GM12892 (cell line): ENCODE measurements at regions not wholly inside any gene's neighbourhood (a gene's known extent, or its start where the extent isn't known, plus 50 kb on each side); places are given as distances from the start of the nearest gene placed in this dataset.
A peak's percentile ranks its signal among the peaks of the same experiment; 100 is the strongest.

Experiments used
- DNase-seq: peaks from one replicate; pipeline ENCODE4 v3.0.0; 2011; ENCODE audit not compliant: insufficient read length
- FAIRE-seq: peaks from 2 replicates; lab custom pipeline; 2011; peaks lifted over from hg19 to GRCh38; lab: Jason Lieb, UNC
- POLR2A ChIP-seq: IDR thresholded peaks from 2 replicates; pipeline ENCODE4 v1.6.1; 2011; ENCODE audit warnings: low read depth, low read length, control low read depth
- POLR2AphosphoS5 ChIP-seq: IDR thresholded peaks from 2 replicates; pipeline ENCODE4 v1.6.1; 2011; ENCODE audit warnings: low read depth, low read length, control low read depth
- TAF1 ChIP-seq: IDR thresholded peaks from 2 replicates; pipeline ENCODE4 v1.6.1; 2011; ENCODE audit warnings: low read depth, mild to moderate bottlenecking, control low read depth, low read length, borderline replicate concordance

- no peak for TF ChIP-seq POLR2A
- TF ChIP-seq TAF1: no peak
- no peak for TF ChIP-seq POLR2AphosphoS5
- no peak for FAIRE-seq
- no peak for DNase-seq
Measured at GRCh38 chr5:34582371-34582770, 73.8 kb upstream of the RAI14 start.

- FAIRE-seq (no peak), DNase-seq (no peak)
- TF ChIP-seq POLR2A (no peak), POLR2AphosphoS5 (no peak), TAF1 (no peak)
Measured at GRCh38 chr5:34583167-34583566, 73.0 kb upstream of the RAI14 start.

GRCh38 chr5:34584165-34584564 is 72.0 kb upstream of the RAI14 start:
- no peak for TF ChIP-seq TAF1
- FAIRE-seq: no peak
- DNase-seq: no peak

GRCh38 chr5:34585601-34586104 is 70.5 kb upstream of the RAI14 start:
- FAIRE-seq (peak; percentile 50), DNase-seq (no peak)
- no peak for TF ChIP-seq POLR2AphosphoS5
- no peak for TF ChIP-seq TAF1
- TF ChIP-seq POLR2A: no peak

- FAIRE-seq: peak; percentile 40
- DNase-seq: no peak
Measured at GRCh38 chr5:34586117-34586885, 69.8 kb upstream of the RAI14 start.

GRCh38 chr5:34587355-34588241 is 68.5 kb upstream of the RAI14 start:
- no peak for FAIRE-seq
- DNase-seq: no peak
- no peak for TF ChIP-seq TAF1
- peak; percentile 54; the same call in 1 of the 2 replicates for TF ChIP-seq POLR2A

More at GRCh38 chr5:34586117-34586885, 69.8 kb upstream of the RAI14 start:
- TF ChIP-seq TAF1 (no peak), POLR2AphosphoS5 (no peak), POLR2A (no peak)

- DNase-seq: no peak
- TF ChIP-seq POLR2AphosphoS5 (no peak), POLR2A (no peak), TAF1 (no peak)
- FAIRE-seq: no peak
Measured at GRCh38 chr5:34589832-34590231, 66.3 kb upstream of the RAI14 start.

- FAIRE-seq (no peak), DNase-seq (no peak)
- TF ChIP-seq TAF1 (no peak), POLR2AphosphoS5 (no peak), POLR2A (no peak)
Measured at GRCh38 chr5:34591723-34592122, 64.4 kb upstream of the RAI14 start.

- DNase-seq (no peak), FAIRE-seq (no peak)
- TF ChIP-seq POLR2AphosphoS5: no peak
- no peak for TF ChIP-seq TAF1
- TF ChIP-seq POLR2A: no peak
Measured at GRCh38 chr5:34597034-34598027, 58.8 kb upstream of the RAI14 start.

GRCh38 chr5:34598177-34598794 is 57.8 kb upstream of the RAI14 start:
- no peak for TF ChIP-seq TAF1
- no peak for TF ChIP-seq POLR2AphosphoS5
- no peak for TF ChIP-seq POLR2A
- FAIRE-seq (no peak), DNase-seq (no peak)
